Stimulated activated naive CD8-positive, alpha-beta T cell treated with anti-CD3 and anti-CD28 coated beads, Interleukin-15, Interleukin-2, amounts not matched to agents 100 ng/mL and 50 ng/mL, for 24 hours (primary cell): ENCODE measurements at regions not wholly inside any gene's neighbourhood (a gene's known extent, or its start where the extent isn't known, plus 50 kb on each side); places are given as distances from the start of the nearest gene placed in this dataset.
A peak's percentile ranks its signal among the peaks of the same experiment; 100 is the strongest.
"Not testable (repeated sequence)": the region's sequence is repeated elsewhere in the genome, so short reads cannot be mapped to it uniquely, and the experiment has no call there.

Source experiments
- H3K27ac Mint-ChIP-seq: one replicate; pipeline ENCODE4 v1.8.0; 2021; ENCODE audit warnings: mild to moderate bottlenecking, mixed read lengths
- H3K27me3 Mint-ChIP-seq: one replicate; pipeline ENCODE4 v1.8.0; 2021; ENCODE audit warnings: mixed read lengths
- H3K36me3 Mint-ChIP-seq: one replicate; pipeline ENCODE4 v1.8.0; 2021; ENCODE audit warnings: low read depth, mixed read lengths
- H3K4me1 Mint-ChIP-seq: one replicate; pipeline ENCODE4 v1.8.0; 2021; ENCODE audit warnings: low read depth, mixed read lengths
- H3K4me3 Mint-ChIP-seq: one replicate; pipeline ENCODE4 v1.8.0; 2021; ENCODE audit warnings: mild to moderate bottlenecking, mixed read lengths
- H3K9me3 Mint-ChIP-seq: one replicate; pipeline ENCODE4 v1.8.0; 2021; ENCODE audit warnings: mixed read lengths

DNA sequence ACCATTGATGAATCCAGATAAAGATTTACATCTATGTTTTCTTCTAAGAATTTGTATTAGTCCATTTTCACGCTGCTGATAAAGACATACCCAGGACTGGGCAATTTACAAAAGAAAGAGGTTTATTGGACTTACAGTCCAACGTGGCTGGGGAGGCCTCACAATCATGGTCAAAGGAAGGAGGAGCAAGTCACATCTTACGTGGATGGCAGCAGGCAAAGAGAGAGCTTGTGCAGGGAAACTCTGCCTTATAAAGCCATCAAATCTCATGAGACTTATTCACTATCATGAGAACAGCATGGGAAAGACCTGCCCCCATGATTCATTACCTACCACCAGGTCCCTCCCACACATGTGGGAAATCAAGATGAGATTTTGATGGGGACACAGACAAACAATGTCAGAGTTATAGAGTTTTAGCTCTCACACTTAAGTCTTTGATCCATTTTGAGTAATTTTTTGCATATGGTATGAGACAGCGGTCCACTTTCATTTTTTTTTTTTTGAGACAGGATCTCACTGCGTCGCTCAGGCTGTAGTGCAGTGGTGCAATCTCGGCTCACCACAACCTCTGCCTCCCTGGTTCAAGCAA is 53.5 kb upstream of the JADE2 start:
- not testable (repeated sequence) for H3K27ac Mint-ChIP-seq, H3K36me3 Mint-ChIP-seq, H3K27me3 Mint-ChIP-seq, H3K4me3 Mint-ChIP-seq
- H3K9me3 Mint-ChIP-seq: peaks cover 11% of the 10 kb centered on the region
- peaks cover 10% of the 10 kb centered on the region for H3K4me1 Mint-ChIP-seq

DNA sequence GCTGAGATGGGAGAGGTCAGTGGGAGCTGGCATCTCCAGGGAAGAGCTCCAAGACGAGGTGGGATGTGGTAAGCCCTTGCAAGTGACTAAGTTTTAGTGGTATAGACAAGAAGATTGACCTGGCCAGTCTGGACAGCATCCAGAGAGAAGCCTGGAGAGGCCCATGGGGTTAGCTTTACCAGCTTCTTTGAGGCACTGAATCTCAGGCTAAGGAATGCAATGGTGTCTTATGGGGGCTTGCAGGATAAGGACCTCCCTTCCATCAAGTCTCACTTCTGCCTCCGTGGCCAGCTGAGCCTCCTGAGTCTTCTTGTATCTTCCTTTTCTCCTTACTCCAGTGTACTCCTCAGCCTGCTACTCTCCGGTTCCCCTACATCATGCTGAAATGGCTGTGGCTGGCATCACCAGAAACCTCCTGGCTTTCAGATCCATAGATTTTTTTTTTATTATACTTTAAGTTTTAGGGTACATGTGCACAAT is 56.5 kb upstream of the JADE2 start:
- no peaks in the 10 kb centered on the region for H3K36me3 Mint-ChIP-seq
- no peak overlapping the region for H3K4me3 Mint-ChIP-seq
- no peaks in the 10 kb centered on the region for H3K27me3 Mint-ChIP-seq
- peaks cover 10% of the 10 kb centered on the region for H3K9me3 Mint-ChIP-seq
- H3K4me1 Mint-ChIP-seq: peaks cover 29% of the 10 kb centered on the region
- H3K27ac Mint-ChIP-seq: no peak overlapping the region

DNA sequence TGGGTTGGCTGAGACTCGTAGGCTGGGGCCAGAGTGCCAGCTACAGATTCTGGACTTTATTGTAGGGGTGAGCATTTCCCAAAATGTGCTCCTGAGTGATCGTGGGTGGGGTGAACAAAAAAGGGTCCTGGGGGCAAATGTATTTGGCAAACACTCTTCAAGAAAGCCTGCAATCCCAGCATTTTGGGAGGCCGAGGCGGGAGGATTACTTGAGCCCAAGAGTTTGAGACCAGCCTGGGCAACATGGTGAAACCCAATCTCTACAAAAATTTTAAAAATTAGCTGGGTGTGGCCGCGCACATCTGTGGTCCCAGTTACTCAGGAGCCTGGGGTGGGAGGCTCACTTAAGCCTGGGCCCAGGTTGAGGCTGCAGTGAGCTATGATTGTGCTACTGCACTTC is 55.5 kb upstream of the CDKN2AIPNL start:
- H3K4me3 Mint-ChIP-seq: no peak overlapping the region
- no peaks in the 10 kb centered on the region for H3K36me3 Mint-ChIP-seq
- no peaks in the 10 kb centered on the region for H3K27me3 Mint-ChIP-seq
- peaks cover 27% of the 10 kb centered on the region for H3K4me1 Mint-ChIP-seq
- H3K27ac Mint-ChIP-seq: no peak overlapping the region
- H3K9me3 Mint-ChIP-seq: peaks cover 4% of the 10 kb centered on the region

DNA sequence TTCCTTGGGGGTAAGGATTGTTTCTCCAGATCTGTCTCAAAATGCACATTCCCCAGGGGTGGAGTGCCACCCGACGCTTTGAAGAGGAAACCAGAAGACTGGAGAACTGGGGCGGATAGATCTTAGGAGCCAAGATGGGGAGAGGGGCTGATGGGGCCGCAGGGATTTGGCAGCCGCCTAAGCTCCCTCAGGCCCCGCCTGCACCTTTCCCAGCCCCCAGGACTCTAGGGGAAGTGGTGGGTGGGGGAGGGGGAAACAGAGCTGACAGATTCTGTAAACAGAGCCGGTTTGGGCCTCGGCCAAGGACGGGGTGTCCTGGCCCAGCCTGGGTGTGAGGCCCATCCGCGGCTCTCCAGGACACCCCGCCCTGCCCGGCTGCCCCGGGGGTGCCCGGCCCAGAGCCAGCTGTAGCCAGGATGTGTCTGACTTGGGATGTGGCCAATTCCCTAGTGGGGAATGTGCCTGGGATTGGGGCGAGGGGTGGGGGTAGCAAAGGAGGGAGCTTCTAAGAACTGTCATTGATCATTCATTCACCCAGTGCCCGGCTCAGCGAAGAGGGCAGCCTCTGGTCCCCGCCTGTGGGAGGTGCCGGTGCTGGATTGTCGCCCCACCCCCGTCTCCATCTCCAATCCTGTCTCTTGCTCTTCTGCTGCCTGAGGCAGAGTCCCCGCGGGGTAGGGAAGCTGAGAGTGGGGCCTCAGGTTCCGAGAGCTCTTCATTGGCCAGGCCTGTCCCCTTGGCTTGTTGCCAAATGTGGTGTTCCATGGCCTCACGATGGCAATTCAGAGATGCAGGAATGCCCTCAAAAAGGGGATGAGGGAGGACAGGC is 54.8 kb upstream of the CDKN2AIPNL start:
- no peaks in the 10 kb centered on the region for H3K9me3 Mint-ChIP-seq
- H3K4me3 Mint-ChIP-seq: peak overlapping the region; percentile 83
- no peaks in the 10 kb centered on the region for H3K27me3 Mint-ChIP-seq
- H3K27ac Mint-ChIP-seq: peak overlapping the region; percentile 87
- H3K4me1 Mint-ChIP-seq: peaks cover 21% of the 10 kb centered on the region
- H3K36me3 Mint-ChIP-seq: no peaks in the 10 kb centered on the region

DNA sequence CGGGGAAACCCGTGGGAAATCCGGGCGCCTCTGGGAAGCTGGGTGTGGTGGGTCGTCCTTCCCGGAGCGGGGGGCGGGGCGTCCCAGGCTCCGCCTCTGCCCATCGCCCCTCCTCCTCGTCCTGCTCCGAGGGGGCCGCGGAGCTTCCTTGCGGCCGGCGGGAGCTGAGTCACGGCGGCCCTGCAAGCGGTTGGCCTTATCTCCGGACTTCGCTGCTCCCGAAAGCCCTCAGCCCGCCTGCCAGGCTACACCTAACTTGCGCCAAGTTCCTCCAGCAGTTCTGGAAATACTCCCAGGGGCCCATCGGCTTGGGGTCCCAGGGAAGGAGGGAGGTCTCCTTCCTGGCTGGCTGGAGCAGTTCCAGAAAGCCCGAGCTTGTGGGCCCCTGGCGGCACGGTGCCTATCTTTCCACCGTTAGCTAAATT is 54.1 kb upstream of the CDKN2AIPNL start:
- peak overlapping the region; percentile 87 for H3K27ac Mint-ChIP-seq
- peak overlapping the region; percentile 83 for H3K4me3 Mint-ChIP-seq
- no peaks in the 10 kb centered on the region for H3K36me3 Mint-ChIP-seq
- no peaks in the 10 kb centered on the region for H3K9me3 Mint-ChIP-seq
- H3K4me1 Mint-ChIP-seq: peaks cover 21% of the 10 kb centered on the region
- no peaks in the 10 kb centered on the region for H3K27me3 Mint-ChIP-seq

DNA sequence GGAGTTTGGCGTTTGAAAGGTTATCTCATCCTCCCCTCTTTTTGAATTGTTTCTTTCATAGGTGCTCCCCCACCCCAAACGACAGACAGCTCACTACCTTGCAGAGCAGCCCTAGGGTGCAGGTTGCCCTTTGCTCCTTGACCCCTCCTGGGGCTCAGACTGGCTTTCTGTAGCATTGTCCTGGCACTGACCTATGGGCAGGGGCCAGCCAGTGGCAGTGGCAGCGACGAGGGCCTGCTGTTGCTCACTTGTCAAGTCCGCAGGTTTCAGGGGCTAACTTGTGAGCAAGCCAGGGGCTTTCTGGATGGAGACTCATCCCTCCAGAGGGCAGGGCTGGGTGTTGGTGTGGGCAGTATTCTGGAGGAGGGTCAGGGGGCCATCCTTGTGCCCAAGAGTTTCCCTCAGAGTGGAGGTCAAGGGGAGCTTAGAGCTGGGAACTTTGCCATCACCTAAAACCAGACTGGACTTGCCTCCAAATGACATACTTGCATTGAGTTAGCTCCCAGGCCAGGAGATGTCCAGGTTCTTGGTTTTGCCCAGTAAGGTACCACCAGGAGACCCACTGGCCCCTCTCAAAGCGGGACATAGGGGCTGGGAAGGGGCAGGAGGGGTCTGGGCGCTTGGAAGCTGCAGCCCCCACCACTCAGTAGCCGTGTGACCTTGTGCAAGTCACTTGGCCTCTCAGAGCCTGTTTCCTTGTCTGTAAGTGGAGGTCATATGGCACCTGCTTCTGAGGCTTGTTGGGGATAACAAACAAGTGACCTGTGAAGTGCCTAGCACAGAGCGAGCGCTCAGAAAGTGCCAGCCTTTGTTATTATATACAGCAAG is 53.5 kb upstream of the CDKN2AIPNL start:
- H3K9me3 Mint-ChIP-seq: no peaks in the 10 kb centered on the region
- peaks cover 21% of the 10 kb centered on the region for H3K4me1 Mint-ChIP-seq
- H3K36me3 Mint-ChIP-seq: no peaks in the 10 kb centered on the region
- no peaks in the 10 kb centered on the region for H3K27me3 Mint-ChIP-seq
- H3K4me3 Mint-ChIP-seq: peak overlapping the region; percentile 83
- no peak overlapping the region for H3K27ac Mint-ChIP-seq

DNA sequence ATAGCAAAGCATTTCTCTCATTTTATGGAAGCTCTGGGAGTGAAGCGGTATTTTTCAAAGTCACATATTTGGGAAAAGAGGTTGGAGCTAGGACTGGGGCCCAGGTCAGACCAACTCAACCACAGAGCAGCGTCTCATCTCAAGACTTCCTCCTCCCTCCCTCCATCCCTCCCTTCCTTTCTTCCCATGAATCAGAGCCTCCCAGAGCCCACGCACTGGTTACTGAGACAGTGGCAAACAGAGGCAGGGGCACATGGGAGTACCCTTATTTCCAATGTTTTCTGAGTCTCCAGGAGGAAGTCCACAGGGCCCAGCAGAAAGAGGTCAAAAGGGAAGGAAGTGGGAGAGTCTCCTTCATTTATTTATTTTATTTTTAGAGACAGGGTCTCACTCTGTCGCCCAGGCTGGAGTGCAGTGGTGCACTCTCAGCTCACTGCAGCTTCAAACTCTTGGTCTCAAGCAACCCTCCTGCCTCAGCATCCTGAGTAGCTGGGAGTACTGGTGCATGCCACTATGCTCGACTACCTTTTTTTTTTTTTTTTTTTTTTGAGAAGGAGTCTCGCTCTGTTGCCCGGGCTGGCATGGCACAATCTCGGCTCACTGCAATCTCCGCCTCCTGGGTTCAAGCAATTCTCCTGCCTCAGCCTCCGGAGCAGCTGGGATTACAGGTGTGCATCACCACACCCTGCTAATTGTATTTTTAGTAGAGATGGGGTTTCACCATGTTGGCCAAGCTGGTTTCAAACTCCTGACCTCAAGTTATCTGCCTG is 52.5 kb upstream of the CDKN2AIPNL start:
- no peaks in the 10 kb centered on the region for H3K27me3 Mint-ChIP-seq
- H3K9me3 Mint-ChIP-seq: no peaks in the 10 kb centered on the region

DNA sequence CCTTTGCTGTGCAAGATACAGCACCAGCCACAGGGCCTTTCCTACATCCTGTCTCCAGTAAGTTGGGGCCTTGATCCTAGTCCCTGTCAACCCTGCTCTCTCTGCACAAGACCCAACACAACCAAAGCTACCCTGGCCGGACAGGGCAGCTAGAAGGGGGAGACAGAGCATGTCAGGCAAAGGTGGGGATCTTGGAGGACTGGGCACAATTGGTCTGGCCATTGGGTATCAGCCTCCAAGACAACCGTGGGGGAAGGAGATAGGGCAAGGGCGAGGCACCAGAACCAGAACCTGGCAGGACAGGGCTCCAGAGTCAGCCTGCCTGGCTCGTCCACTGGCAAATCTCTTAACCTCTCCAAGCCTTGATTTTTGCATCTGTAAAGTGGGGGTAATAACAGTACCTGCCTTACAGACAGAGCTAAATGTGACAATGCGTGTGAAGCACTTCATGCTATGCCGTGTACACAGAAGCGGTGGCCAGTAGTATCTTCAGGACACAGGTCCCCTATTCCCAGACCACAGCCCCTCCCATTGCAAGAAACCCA is 51.6 kb upstream of the CDKN2AIPNL start:
- Mint-ChIP-seq H3K27me3 (no peaks in the 10 kb centered on the region), H3K9me3 (no peaks in the 10 kb centered on the region), H3K27ac (no peak overlapping the region), H3K36me3 (no peaks in the 10 kb centered on the region), H3K4me3 (no peak overlapping the region), H3K4me1 (peaks cover 21% of the 10 kb centered on the region)

More for the DNA sequence above, 52.5 kb upstream of the CDKN2AIPNL start:
- H3K36me3 Mint-ChIP-seq: no peaks in the 10 kb centered on the region
- peaks cover 21% of the 10 kb centered on the region for H3K4me1 Mint-ChIP-seq
- H3K4me3 Mint-ChIP-seq: no peak overlapping the region
- no peak overlapping the region for H3K27ac Mint-ChIP-seq

DNA sequence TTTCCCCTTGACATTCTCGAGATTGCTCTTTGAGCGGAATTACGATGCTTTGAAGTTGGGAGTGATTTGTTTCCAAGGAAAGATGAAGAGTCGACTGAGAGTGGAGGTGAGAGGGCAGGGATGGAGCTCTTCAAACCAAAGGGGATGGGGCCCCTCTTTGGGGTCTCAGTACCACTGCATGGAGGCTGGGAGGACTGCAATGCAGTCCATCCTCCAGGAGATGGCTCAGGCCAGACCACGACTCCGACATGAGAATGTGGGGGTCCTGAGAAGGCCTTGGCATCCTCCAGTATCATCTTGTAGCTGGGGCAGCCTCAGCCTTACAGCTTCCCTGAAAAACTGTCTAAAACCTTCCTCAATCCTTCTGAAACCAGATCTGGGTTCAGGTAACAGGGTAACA is 51.1 kb upstream of the CDKN2AIPNL start:
- Mint-ChIP-seq H3K4me3 (no peak overlapping the region), H3K27ac (no peak overlapping the region)

DNA sequence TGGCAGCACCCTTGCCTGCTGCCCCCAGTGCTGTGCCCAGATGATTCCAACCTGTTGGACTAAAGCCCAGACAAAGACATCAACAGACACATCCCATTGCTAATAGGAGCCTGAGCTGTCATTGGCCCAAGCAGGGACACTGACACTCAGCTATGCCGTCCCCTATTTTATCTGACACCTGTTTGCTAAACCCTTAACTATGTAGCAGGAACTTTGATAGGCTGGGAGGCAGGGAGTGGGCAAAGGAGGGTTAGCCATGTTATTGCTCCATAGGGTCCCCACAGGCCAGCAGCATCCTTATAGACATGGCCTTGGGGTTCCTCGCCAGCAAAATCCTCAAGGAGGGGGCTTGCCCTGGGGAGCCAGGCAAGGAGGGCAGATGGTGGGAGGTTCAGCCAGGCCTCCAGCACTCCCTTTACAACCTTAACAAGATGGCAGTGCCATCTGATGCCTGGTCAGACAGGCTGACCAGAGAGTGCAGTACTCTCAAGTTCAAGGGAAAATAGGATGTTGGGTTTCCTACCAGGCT is 50.4 kb upstream of the CDKN2AIPNL start:
- Mint-ChIP-seq H3K9me3 (no peaks in the 10 kb centered on the region), H3K27me3 (no peaks in the 10 kb centered on the region), H3K4me3 (no peak overlapping the region), H3K4me1 (peaks cover 21% of the 10 kb centered on the region), H3K27ac (no peak overlapping the region), H3K36me3 (no peaks in the 10 kb centered on the region)

More for the DNA sequence above, 51.1 kb upstream of the CDKN2AIPNL start:
- H3K36me3 Mint-ChIP-seq: no peaks in the 10 kb centered on the region
- H3K4me1 Mint-ChIP-seq: peaks cover 21% of the 10 kb centered on the region
- no peaks in the 10 kb centered on the region for H3K27me3 Mint-ChIP-seq
- H3K9me3 Mint-ChIP-seq: no peaks in the 10 kb centered on the region
